Ecto neural progenitor cell (in vitro differentiated cells): ENCODE measurements at regions not wholly inside any gene's neighbourhood (a gene's known extent, or its start where the extent isn't known, plus 50 kb on each side); places are given as distances from the start of the nearest gene placed in this dataset.

Source experiments
- DNase-seq: peaks from one replicate; pipeline ENCODE4 v3.0.0-alpha.2; 2018; ENCODE audit warnings: low spot score

GRCh38 chr10:121425623-121426022 lies 172.6 kb downstream of the FGFR2 start:
- no peak for DNase-seq

DNA sequence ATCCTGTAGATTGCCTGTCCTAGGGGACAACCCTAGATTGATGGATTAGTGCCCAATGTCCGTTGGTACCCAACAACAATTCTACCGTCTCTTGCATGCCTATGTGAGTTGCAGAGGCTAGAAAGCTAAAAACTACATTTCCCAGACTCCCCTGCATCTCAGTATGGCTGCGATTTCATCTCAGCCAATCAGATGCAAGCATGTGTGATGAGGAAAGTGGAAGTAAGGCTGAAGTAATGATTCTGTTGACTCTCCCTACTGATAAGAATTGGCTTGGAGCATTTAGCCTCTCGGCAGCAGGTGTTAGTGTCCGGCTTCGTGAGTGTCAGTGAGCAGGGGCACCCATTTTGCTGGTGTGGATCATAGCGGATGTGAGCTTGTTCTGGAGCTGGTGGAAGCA lies 171.9 kb downstream of the FGFR2 start:
- no peak for DNase-seq
